HG02870 (cell line): ENCODE measurements at regions not wholly inside any gene's neighbourhood (a gene's known extent, or its start where the extent isn't known, plus 50 kb on each side); places are given as distances from the start of the nearest gene placed in this dataset.
"Not testable (repeated sequence)": the region's sequence is repeated elsewhere in the genome, so short reads cannot be mapped to it uniquely, and the experiment has no call there.

Experiments
- ATAC-seq: cut with Tn5 transposase; IDR thresholded peaks from one replicate; pipeline ENCODE4 v1.9.1; 2021; ENCODE audit warnings: mild to moderate bottlenecking, moderate library complexity; ENCODE audit not compliant: unreplicated experiment

- ATAC-seq = no peak
These were observed 166.6 kb upstream of the NRG3 start for GRCh38 chr10:81708416-81708815.

DNA sequence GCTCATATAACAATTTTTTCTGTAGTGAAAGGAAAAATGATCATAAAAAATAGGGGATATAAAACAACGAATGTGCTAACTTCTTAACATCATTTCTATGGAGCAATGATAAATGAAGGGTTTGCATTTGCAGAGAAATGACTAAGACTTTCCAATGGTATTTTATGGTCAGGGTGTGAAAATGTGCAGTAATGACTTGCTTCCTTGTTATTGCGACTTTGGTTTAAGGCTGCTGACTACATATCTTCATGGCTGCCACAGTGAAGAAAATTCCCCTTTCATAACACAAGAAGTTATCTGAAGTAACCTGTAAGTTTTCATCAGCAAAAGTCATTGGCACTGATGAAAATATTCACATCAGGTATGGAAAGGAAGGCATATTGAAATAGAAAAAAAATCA lies 166.1 kb upstream of the NRG3 start:
- ATAC-seq = no peak

DNA sequence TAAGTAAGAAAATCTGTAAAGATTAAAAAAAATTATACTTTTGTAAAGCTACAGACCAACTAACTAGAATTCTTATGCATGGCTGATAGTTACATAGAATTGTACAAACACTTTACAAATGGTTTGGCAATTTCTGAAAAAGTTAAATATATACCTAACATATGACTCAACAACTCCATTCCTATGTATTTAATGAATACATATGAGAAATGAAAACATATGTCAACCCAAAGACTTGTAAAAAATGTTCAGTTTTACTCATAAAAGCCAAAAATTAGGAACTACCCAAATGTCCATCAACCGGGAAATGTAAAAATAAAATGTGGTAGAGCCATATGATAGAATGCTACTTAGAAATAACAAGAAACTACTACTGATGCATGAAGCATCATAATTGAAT lies 152.6 kb upstream of the NRG3 start:
- ATAC-seq = no peak

GRCh38 chr10:81724431-81724830 lies 150.6 kb upstream of the NRG3 start:
- ATAC-seq = no peak

GRCh38 chr10:81725851-81726250 lies 149.1 kb upstream of the NRG3 start:
- no peak for ATAC-seq

DNA sequence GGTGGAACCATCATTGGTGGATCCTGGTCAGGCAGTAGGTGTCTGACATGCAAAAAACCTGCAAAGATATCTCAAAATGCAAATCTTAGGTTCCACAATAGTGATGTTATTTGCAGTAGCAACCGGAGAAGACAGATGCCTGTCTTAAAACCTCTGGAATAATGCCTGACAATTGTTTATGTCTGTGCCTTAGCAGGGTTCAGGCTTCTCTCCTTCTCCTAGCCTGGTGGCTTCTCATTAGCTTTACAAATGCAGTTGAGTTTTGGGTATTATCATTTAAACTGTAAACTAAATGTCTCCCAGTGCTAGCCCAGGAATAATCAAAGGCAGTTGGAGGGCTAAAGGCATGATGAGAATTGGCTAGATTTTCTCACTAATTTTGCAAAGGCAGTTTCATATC lies 146.3 kb upstream of the NRG3 start:
- ATAC-seq = no peak

DNA sequence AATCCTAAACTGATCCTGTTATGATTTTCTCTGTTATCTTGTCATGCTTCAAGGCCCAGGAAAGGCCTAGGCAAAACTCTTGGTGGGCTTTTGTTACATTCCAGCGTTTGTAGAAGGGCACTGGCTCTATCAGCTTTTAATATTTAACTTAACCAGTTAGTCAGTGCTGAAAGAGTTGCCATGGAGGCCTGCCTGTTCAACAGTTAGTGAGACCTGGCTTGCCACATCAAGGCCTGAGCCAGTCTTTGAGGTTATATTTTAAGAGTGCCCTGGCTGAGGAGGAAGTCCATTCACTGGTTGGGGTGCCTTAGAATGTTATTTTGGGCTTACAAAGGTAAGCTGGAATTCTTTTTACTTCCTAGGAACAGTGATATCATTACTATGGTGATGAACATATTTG lies 144.1 kb upstream of the NRG3 start:
- no peak for ATAC-seq

DNA sequence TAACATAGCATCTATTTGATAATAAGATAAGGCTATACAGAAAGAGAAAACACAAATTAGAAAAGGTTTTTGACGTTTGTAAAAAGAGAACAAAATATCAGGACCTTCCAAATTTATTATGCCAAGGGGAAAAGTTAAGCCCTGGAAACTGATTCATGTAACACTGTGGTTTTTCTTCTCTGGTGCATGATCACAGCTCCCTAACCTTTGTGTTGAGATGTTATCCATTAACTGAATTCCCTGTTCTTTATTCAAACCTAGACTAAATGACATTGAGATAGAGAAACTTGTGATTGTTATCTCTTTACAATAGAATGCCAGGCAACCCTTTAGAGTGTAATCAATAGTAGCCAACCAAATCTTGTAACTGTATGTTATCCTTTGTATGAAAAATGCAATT lies 141.5 kb upstream of the NRG3 start:
- no peak for ATAC-seq

DNA sequence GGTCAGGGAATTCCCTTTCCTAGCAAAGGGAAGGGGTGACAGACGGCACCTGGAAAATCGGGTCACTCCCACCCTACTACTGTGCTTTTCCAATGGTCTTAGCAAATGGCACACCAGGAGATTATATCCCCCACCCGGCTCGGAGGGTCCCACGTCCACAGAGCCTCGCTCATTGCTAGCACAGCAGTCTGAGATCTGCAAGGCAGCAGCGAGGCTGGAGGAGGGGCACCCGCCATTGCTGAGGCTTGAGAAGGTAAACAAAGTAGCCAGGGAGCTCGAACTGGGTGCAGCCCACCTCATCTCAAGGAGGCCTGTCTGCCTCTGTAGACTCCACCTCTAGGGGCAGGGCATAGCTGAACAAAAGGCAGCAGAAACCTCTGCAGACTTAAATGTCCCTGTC lies 139.8 kb upstream of the NRG3 start:
- ATAC-seq = not testable (repeated sequence)

DNA sequence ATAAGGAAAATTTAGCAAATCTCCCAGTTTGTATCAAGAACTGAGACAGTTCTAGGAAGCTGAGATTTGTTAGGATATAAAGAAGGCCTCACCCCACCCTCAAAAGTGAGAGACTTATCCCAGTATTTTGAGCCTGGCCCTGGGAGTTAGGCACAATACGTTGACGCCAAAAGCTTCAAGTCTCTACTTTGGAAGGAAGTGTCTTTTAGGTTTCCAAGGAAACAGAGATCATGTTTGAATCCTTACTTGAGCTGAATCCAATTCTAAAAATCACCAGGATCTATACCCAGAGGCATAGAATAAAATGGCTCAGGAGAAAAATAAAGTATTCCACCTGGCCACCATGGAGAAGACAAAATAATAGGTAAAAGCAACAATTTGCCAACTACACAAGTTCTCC lies 115.9 kb upstream of the NRG3 start:
- ATAC-seq = no peak

DNA sequence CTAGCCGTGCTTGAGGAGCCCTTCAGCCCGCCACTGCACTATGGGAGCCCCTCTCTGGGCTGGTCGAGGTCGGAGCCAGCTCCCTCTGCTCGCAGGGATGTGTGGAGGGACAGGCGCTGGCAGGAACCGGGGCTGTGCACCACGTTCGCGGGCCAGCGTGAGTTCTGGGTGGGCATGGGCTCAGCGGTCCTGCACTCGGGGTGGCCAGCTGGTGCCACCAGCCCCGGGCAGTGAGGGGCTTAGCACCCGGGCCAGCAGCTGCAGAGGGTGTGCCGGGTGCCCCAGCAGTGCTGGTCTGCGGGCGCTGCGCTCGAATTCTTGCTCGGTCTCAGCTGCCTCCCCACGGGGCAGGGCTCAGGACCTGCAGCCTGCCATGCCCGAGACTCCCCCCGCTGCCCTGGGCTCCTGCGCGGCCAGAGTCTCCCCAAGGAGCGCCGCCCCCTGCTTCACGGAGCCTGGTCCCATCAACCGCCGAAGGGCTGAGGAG lies 90.8 kb upstream of the NRG3 start:
- ATAC-seq = no peak

- ATAC-seq = no peak
These were observed 82.3 kb upstream of the NRG3 start for GRCh38 chr10:81792729-81793128.

DNA sequence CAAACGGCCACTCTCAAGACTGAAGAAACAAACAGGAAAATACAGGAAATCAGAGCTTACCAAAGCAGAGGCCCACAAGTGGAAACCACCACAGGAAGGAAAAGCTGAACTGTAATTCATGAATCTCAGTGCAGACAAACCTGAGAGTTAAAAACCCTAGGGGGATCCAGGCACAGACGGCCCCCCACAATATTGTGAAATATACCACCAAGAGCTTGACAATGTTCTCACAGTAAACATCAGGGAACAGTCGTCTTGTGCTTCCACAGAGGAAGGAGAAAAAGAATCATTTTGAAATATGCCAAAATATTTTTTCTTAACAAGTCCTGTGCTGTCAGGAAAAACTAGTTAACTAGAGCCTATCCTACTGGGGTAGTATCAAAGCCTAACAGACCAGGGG lies 68.2 kb upstream of the NRG3 start:
- ATAC-seq = no peak

GRCh38 chr10:81814842-81815241 lies 60.2 kb upstream of the NRG3 start:
- no peak for ATAC-seq

GRCh38 chr10:81817596-81818170 lies 57.3 kb upstream of the NRG3 start:
- no peak for ATAC-seq

DNA sequence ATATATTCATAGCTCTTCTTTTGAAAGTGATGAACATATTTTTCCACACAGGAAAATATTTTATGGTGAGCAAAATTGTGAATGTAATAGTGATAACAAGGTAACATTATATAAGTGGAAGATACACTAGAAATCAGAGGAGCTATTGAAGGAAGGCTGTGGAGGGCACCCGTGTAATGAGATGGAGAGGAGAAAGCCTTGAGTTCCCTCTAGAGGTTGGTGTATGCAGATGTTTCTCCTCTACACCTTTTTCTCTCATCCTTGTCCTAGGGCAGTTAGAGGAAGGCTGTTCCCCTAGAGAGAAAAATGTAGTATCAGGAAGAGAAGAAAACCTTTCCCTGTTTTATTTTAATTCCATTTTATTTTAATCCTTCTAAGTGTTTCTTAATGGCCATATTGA lies 54.6 kb upstream of the NRG3 start:
- no peak for ATAC-seq
